ENCODE measurements at regions not wholly inside any gene's neighbourhood (a gene's known extent, or its start where the extent isn't known, plus 50 kb on each side); places are given as distances from the start of the nearest gene placed in this dataset.

DNA sequence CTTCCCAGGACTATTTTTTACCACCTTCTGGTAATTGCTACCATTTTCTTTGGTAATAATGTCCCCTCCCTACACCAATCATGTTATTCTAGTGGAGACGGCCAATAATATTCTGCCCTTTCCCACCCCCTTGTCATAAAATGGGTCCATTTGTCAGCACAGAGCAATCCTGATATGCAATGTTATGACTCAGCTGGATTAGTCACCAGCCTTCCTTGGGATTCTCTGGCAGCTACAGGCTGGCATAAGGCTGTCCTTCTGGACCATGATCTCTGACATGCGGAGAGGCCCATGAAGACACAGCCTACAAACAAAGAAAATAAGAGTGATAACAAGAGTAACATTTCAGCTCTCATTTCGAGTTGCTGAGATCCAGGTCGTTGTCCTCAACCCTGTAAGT lies 222.0 kb upstream of the CPNE8 start:
- Histone ChIP-seq H3K9me3 (replicated peaks; ENCODE audit: control insufficient read depth, low read depth, low read length) (no peaks in the 10 kb centered on the region), H3K27ac (ENCODE audit: low read length) (no peak overlapping the region), H3K4me3 (ENCODE audit: low read length) (no peak overlapping the region), H3K36me3 (ENCODE audit: control insufficient read depth, insufficient read depth, low read length) (no peaks in the 10 kb centered on the region), H3K4me1 (ENCODE audit: control insufficient read depth, insufficient read depth, low read length) (no peaks in the 10 kb centered on the region), H3K27me3 (ENCODE audit: control insufficient read depth, insufficient read depth, low read length) (no peaks in the 10 kb centered on the region)
- DNase-seq: no peak
- WGBS (ENCODE audit: insufficient coverage): 100% methylated on average over 1 of the region's 4 CpGs

DNA sequence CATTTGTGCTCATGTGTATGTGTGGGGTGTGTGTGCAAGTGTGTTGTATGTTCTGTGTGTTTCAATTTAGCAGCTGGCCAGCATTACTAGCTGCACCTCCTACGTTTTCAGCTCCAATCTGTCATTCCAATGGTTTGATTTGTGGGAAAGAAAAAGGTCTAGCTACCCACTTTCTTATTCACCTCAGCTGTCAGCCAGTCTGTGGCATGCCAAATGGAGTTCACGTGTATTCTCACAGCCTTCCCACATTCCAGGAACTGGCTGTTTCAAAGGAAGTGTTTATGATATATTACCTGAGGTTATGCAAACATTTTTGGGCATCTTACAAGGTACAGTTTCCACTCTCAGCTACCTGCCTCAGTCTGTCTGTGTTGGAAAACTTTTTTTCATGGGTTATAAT lies 220.2 kb upstream of the CPNE8 start:
- Histone ChIP-seq H3K4me3 (ENCODE audit: low read length) (no peak overlapping the region), H3K9me3 (replicated peaks; ENCODE audit: control insufficient read depth, low read depth, low read length) (no peaks in the 10 kb centered on the region), H3K27ac (ENCODE audit: low read length) (no peak overlapping the region), H3K36me3 (ENCODE audit: control insufficient read depth, insufficient read depth, low read length) (no peaks in the 10 kb centered on the region), H3K4me1 (ENCODE audit: control insufficient read depth, insufficient read depth, low read length) (no peaks in the 10 kb centered on the region), H3K27me3 (ENCODE audit: control insufficient read depth, insufficient read depth, low read length) (no peaks in the 10 kb centered on the region)
- DNase-seq: no peak
- WGBS (ENCODE audit: insufficient coverage): no CpG with 5 or more reads among the region's 2 CpGs

DNA sequence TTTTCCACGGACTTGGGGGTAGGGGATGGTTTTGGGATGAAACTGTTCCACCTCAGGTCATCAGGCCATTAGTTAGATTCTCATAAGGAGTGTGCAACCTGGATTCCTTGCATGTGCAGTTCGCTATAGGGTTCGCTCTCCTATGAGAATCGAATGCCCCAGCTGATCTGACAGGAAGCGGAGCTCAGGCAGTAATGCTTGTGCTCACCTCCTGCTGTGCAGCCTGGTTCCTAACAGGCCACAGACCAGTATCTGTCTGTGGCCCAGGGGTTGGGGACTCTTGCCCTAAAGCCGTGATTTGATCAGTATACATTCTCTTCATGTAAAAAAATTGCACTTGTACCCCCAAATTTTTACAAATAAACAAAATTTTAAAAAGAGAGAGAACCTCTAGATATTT lies 219.4 kb upstream of the CPNE8 start:
- Histone ChIP-seq H3K4me3 (ENCODE audit: low read length) (no peak overlapping the region), H3K9me3 (replicated peaks; ENCODE audit: control insufficient read depth, low read depth, low read length) (no peaks in the 10 kb centered on the region), H3K27me3 (ENCODE audit: control insufficient read depth, insufficient read depth, low read length) (no peaks in the 10 kb centered on the region), H3K36me3 (ENCODE audit: control insufficient read depth, insufficient read depth, low read length) (no peaks in the 10 kb centered on the region), H3K4me1 (ENCODE audit: control insufficient read depth, insufficient read depth, low read length) (no peaks in the 10 kb centered on the region), H3K27ac (ENCODE audit: low read length) (no peak overlapping the region)
- no peak for DNase-seq
- WGBS (ENCODE audit: insufficient coverage): 82% methylated on average over 5 of the region's 6 CpGs

DNA sequence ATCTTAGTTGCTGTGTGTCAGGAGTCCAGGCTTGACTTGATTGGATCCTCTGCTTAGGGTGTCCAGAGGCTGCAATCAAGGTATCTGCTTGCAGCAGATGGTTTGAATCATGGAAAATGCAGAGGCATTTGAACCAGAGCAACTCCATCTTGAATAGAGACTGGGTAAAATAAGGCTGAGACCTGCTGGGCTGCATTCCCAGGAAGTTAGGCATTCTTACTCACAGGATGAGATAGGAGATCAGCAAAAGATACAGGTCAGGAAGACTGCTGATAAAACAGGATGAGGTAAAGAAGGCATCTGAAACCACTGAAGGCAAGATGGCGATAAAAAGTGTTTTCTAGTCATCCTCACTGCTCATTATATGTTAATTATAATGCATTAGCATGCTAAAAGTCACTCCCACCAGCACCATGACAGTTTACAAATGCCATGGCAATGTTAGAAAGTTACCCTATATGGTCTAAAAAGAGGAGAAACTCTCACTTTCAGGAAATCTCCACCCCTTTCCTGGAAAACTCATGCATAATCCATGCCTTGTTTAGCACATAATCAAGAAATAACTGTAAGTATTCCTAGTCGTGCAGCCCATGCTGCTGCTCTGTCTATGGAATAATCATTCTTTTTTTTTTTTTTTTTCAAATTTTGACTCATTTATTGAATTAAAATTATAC lies 218.3 kb upstream of the CPNE8 start:
- Histone ChIP-seq H3K27me3 (ENCODE audit: control insufficient read depth, insufficient read depth, low read length) (no peaks in the 10 kb centered on the region), H3K36me3 (ENCODE audit: control insufficient read depth, insufficient read depth, low read length) (no peaks in the 10 kb centered on the region), H3K4me1 (ENCODE audit: control insufficient read depth, insufficient read depth, low read length) (no peaks in the 10 kb centered on the region), H3K9me3 (replicated peaks; ENCODE audit: control insufficient read depth, low read depth, low read length) (no peaks in the 10 kb centered on the region), H3K27ac (ENCODE audit: low read length) (no peak overlapping the region), H3K4me3 (ENCODE audit: low read length) (no peak overlapping the region)
- no CpG with 5 or more reads among the region's 2 CpGs for WGBS (ENCODE audit: insufficient coverage)
- DNase-seq: peak; percentile 75

DNA sequence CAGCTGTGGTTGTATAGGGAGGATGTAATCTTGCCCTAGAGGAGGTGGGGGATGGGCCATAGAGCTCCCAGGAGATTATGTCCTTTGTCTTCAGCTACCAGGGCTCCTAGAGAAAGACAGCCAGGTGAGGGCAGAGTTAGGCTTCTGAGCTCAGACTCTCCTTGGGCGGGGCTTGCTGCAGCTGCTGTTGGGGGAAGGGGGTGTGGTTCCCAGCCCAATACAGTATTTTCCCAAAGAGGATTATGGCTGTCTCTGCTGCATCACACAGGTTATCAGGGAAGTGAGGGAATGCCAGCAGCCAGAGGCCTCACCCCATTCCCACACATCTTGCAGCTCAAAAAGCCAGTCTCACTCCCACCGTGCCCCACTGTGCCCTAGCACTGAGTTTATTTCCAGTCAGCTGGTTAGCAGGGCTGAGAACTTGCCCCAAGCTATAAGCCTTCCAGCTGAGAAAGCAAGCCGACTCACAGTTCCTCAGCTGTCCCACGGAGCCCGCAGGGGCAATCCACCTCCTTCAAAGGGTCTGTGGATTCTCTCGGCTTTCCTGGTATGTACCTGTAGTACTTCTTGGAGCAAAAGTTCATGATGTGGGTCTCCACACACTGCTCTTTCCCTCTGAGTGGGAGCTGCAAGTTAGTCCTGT lies 217.3 kb upstream of the CPNE8 start:
- Histone ChIP-seq H3K36me3 (ENCODE audit: control insufficient read depth, insufficient read depth, low read length) (no peaks in the 10 kb centered on the region), H3K4me1 (ENCODE audit: control insufficient read depth, insufficient read depth, low read length) (no peaks in the 10 kb centered on the region), H3K27ac (ENCODE audit: low read length) (no peak overlapping the region), H3K4me3 (ENCODE audit: low read length) (no peak overlapping the region), H3K27me3 (ENCODE audit: control insufficient read depth, insufficient read depth, low read length) (no peaks in the 10 kb centered on the region), H3K9me3 (replicated peaks; ENCODE audit: control insufficient read depth, low read depth, low read length) (no peaks in the 10 kb centered on the region)
- WGBS (ENCODE audit: insufficient coverage): 79% methylated on average over 4 of the region's 6 CpGs
- DNase-seq: no peak

DNA sequence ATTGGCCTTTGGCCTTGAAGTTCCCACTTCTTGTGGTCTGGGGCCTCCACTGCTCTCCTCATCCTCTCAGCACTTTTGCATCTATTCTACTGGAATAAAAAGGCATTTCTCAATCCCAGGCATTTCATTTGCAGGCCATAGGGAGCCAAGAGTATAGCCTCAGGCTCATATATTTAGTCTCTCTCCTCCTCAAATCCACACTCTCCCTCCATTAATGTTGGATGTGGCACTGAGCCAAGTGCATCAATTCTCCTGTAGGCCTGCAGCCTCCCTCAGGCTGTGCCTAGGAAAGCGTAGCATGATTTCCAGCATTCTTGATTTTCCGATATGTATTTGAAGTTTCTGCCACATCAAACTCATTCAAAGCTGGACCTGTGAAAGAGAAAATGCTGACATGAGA lies 211.5 kb upstream of the CPNE8 start:
- Histone ChIP-seq H3K4me3 (ENCODE audit: low read length) (no peak overlapping the region), H3K27me3 (ENCODE audit: control insufficient read depth, insufficient read depth, low read length) (no peaks in the 10 kb centered on the region), H3K27ac (ENCODE audit: low read length) (no peak overlapping the region), H3K36me3 (ENCODE audit: control insufficient read depth, insufficient read depth, low read length) (no peaks in the 10 kb centered on the region), H3K9me3 (replicated peaks; ENCODE audit: control insufficient read depth, low read depth, low read length) (no peaks in the 10 kb centered on the region), H3K4me1 (ENCODE audit: control insufficient read depth, insufficient read depth, low read length) (no peaks in the 10 kb centered on the region)
- DNase-seq: no peak
- 67% methylated on average over 1 of the region's 2 CpGs for WGBS (ENCODE audit: insufficient coverage)

DNA sequence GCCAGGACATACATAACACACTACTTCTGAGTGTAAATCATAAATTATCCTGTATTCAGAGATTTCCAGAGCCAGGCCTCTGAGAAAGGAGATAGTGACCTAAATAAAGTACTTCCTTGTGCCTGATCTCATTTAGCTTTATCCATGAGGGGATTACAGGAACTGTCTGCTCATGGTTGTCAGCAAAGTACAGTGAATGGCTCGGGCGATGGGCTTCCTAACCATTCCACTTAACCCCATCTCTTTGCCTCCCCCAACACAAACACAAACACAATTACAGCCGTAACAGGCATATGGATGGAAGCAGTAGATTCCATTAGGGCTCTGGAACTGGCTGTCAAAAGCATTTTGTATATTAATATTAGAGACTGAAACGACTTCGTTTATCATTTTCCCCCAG lies 206.7 kb upstream of the CPNE8 start:
- H3K36me3 ChIP-seq (ENCODE audit: control insufficient read depth, insufficient read depth, low read length): no peaks in the 10 kb centered on the region
- no peaks in the 10 kb centered on the region for H3K27me3 ChIP-seq (ENCODE audit: control insufficient read depth, insufficient read depth, low read length)
- no peak overlapping the region for H3K4me3 ChIP-seq (ENCODE audit: low read length)
- no CpG with 5 or more reads among the region's 5 CpGs for WGBS (ENCODE audit: insufficient coverage)
- H3K27ac ChIP-seq (ENCODE audit: low read length): no peak overlapping the region
- no peak for DNase-seq
- no peaks in the 10 kb centered on the region for H3K4me1 ChIP-seq (ENCODE audit: control insufficient read depth, insufficient read depth, low read length)
- H3K9me3 ChIP-seq (replicated peaks; ENCODE audit: control insufficient read depth, low read depth, low read length): no peaks in the 10 kb centered on the region

DNA sequence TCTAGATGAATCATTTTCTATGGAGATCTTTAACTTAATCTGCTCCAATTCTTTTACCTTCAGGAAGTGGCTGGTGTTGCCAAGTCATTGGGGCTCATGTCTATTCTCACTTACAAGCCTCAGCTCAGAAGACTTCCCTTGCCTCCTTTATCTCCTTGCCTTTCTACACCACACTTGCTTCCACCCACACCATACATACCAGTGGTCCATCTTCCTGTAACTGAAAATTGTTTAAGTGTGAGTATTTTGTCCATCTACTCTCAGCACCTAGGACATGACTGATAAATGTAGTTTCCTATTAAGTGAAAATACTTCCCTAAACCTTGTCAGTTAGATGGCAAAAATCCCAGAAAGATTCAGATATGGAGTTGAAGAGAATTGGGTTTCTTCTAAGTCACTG lies 199.7 kb upstream of the CPNE8 start:
- H3K27ac ChIP-seq (ENCODE audit: low read length): no peak overlapping the region
- no peaks in the 10 kb centered on the region for H3K9me3 ChIP-seq (replicated peaks; ENCODE audit: control insufficient read depth, low read depth, low read length)
- no peaks in the 10 kb centered on the region for H3K36me3 ChIP-seq (ENCODE audit: control insufficient read depth, insufficient read depth, low read length)
- no peaks in the 10 kb centered on the region for H3K27me3 ChIP-seq (ENCODE audit: control insufficient read depth, insufficient read depth, low read length)
- no peaks in the 10 kb centered on the region for H3K4me1 ChIP-seq (ENCODE audit: control insufficient read depth, insufficient read depth, low read length)
- DNase-seq: no peak
- no peak overlapping the region for H3K4me3 ChIP-seq (ENCODE audit: low read length)

DNA sequence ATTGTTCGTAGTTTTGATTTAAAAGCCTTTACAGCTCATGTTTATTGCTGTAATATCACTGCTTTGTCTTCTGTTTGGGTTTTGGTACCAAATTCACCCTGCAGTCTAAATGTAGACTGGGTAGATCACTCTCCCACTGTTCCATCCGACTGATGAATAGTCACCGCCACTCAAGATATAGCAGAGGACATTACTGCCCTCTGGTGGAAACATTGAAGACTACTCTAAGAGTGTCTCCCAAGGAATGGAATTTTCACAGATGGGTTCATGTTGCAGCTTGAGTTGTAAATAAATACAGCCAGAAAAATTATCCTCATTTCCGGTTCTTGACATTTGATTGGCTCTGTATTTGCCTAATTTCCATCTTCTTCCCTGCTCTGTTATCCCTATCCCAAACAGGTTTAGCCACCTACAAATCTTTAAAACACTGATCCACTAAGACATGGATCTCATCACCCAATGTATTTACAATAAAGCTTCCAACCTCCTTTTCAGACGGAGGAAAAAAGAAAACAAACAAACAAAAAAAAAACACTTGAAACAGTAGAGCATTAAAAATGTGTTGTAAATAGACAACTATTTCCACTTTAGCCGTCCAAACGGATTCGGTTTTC lies 198.3 kb upstream of the CPNE8 start:
- H3K4me3 ChIP-seq (ENCODE audit: low read length): no peak overlapping the region
- WGBS (ENCODE audit: insufficient coverage): 0% methylated on average over 1 of the region's 8 CpGs
- H3K36me3 ChIP-seq (ENCODE audit: control insufficient read depth, insufficient read depth, low read length): no peaks in the 10 kb centered on the region
- no peaks in the 10 kb centered on the region for H3K27me3 ChIP-seq (ENCODE audit: control insufficient read depth, insufficient read depth, low read length)
- no peaks in the 10 kb centered on the region for H3K4me1 ChIP-seq (ENCODE audit: control insufficient read depth, insufficient read depth, low read length)
- no peaks in the 10 kb centered on the region for H3K9me3 ChIP-seq (replicated peaks; ENCODE audit: control insufficient read depth, low read depth, low read length)
- DNase-seq: peak; percentile 75
- H3K27ac ChIP-seq (ENCODE audit: low read length): no peak overlapping the region

DNA sequence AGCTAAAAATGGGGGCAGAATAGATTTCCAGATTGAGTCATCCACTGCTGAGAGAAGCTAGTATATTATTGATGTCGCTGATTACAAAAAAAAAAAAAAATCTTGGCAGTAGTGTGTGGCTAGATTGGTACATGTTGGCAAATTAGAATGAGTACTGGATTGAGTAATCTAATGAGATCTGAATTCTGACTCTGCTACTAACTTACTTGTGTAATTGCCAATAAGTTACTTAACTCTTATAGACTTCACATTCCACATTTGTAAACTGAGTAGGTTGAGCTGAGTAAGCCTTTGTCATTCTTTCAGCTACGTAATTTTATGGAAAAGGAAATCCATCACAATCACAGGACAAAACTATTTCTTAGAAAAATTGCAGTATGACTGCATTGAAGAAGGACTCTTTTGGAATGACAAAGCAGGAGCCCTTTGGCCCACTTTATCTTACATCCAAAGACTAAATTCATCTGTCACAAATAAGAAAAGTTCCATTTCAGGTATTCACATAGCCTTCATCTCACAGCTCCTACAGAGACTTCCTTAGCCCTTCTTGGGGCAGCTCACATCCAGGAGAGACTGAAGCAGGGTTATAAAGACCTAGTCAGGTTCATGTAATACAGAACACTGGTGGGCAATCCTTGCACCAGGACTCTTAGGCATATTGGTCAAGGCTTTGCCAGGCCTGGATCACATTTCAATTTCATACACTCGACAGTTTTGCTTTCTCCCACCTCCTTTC lies 197.3 kb upstream of the CPNE8 start:
- DNase-seq: no peak
- Histone ChIP-seq H3K4me3 (ENCODE audit: low read length) (no peak overlapping the region), H3K27ac (ENCODE audit: low read length) (no peak overlapping the region), H3K4me1 (ENCODE audit: control insufficient read depth, insufficient read depth, low read length) (no peaks in the 10 kb centered on the region), H3K27me3 (ENCODE audit: control insufficient read depth, insufficient read depth, low read length) (no peaks in the 10 kb centered on the region), H3K36me3 (ENCODE audit: control insufficient read depth, insufficient read depth, low read length) (no peaks in the 10 kb centered on the region), H3K9me3 (replicated peaks; ENCODE audit: control insufficient read depth, low read depth, low read length) (no peaks in the 10 kb centered on the region)
- WGBS (ENCODE audit: insufficient coverage): no CpG with 5 or more reads among the region's 3 CpGs
